Osteoblast (primary cell): ENCODE measurements at regions not wholly inside any gene's neighbourhood (a gene's known extent, or its start where the extent isn't known, plus 50 kb on each side); places are given as distances from the start of the nearest gene placed in this dataset.

ENCODE experiments used
- DNase-seq: peaks from one replicate; pipeline ENCODE4 v3.0.0; 2011; ENCODE audit warnings: low spot score, mixed read lengths; ENCODE audit not compliant: insufficient read length; ENCODE audit errors: missing footprints
- H2AFZ ChIP-seq: 2 replicates; pipeline ENCODE4 v1.6.0; 2011; ENCODE audit warnings: mild to moderate bottlenecking, low read length
- H3K27ac ChIP-seq: 2 replicates; pipeline ENCODE4 v1.5.1; 2011; ENCODE audit warnings: mild to moderate bottlenecking, low read depth, low read length, moderate library complexity
- H3K27me3 ChIP-seq: 2 replicates; pipeline ENCODE4 v1.6.0; 2012; ENCODE audit warnings: mild to moderate bottlenecking, control low read depth, inconsistent platforms, low read length, moderate library complexity; ENCODE audit not compliant: insufficient read depth
- H3K36me3 ChIP-seq: 2 replicates; pipeline ENCODE4 v1.5.1; 2011; ENCODE audit warnings: mild to moderate bottlenecking, low read length, control low read depth, moderate library complexity; ENCODE audit not compliant: insufficient read depth
- H3K4me1 ChIP-seq: 2 replicates; pipeline ENCODE4 v1.5.1; 2011; ENCODE audit warnings: mild to moderate bottlenecking, low read length, control low read depth, moderate library complexity; ENCODE audit not compliant: insufficient read depth
- H3K4me2 ChIP-seq: 2 replicates; pipeline ENCODE4 v1.6.0; 2011; ENCODE audit warnings: mild to moderate bottlenecking, low read length; ENCODE audit not compliant: insufficient read depth
- H3K4me3 ChIP-seq: fragments of 200-600 bp; sonication (generic); 3 replicates; pipeline ENCODE4 v1.5.1; 2012; ENCODE audit warnings: mild to moderate bottlenecking, low read length, inconsistent platforms; ENCODE audit not compliant: insufficient read depth
- H3K79me2 ChIP-seq: 2 replicates; pipeline ENCODE4 v1.6.0; 2012; ENCODE audit warnings: mild to moderate bottlenecking, low read length, control low read depth, inconsistent platforms; ENCODE audit not compliant: insufficient read depth
- H3K9me3 ChIP-seq: 2 replicates; pipeline ENCODE4 v1.5.1; 2011; ENCODE audit warnings: low read depth, low read length, control low read depth
- H4K20me1 ChIP-seq: 2 replicates; pipeline ENCODE4 v1.6.0; 2012; ENCODE audit warnings: mild to moderate bottlenecking, low read length, control low read depth; ENCODE audit not compliant: insufficient read depth
- TF ChIP-seq, protein P1 (sequence below): IDR thresholded peaks from 2 replicates; pipeline ENCODE4 v1.5.1; 2011; ENCODE audit warnings: mild to moderate bottlenecking, low read depth, low read length, moderate library complexity; ENCODE audit errors: extremely low read depth

DNA sequence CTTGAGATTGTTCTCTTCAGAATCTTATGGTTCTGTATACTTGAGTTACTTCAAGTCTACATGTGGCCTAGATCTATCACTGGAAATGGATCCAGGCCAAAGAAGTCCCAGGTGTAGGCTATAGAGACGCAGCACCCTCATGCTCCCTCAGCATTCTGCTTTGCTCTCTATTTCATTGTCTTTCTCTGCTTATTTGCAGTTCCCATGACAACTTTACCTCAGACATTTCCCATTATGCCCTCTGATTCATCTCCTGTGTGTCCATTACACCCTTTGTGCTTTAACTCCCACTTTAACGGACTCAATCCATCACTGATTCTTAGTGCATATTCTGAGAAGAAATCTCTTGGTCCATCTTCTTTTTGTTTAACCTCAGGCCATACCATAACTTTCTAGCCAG, 236.9 kb upstream of the NRIP1 start:
- no peak overlapping the region for H3K4me3 ChIP-seq
- no peaks in the 10 kb centered on the region for H4K20me1 ChIP-seq
- no peaks in the 10 kb centered on the region for H3K36me3 ChIP-seq
- H3K9me3 ChIP-seq: peaks cover 2% of the 10 kb centered on the region
- TF ChIP-seq, protein P1, sequence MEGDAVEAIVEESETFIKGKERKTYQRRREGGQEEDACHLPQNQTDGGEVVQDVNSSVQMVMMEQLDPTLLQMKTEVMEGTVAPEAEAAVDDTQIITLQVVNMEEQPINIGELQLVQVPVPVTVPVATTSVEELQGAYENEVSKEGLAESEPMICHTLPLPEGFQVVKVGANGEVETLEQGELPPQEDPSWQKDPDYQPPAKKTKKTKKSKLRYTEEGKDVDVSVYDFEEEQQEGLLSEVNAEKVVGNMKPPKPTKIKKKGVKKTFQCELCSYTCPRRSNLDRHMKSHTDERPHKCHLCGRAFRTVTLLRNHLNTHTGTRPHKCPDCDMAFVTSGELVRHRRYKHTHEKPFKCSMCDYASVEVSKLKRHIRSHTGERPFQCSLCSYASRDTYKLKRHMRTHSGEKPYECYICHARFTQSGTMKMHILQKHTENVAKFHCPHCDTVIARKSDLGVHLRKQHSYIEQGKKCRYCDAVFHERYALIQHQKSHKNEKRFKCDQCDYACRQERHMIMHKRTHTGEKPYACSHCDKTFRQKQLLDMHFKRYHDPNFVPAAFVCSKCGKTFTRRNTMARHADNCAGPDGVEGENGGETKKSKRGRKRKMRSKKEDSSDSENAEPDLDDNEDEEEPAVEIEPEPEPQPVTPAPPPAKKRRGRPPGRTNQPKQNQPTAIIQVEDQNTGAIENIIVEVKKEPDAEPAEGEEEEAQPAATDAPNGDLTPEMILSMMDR: no peak
- H3K27me3 ChIP-seq: no peaks in the 10 kb centered on the region
- no peaks in the 10 kb centered on the region for H3K79me2 ChIP-seq
- no peak for DNase-seq
- no peaks in the 10 kb centered on the region for H3K4me1 ChIP-seq
- no peak overlapping the region for H3K4me2 ChIP-seq
- no peak overlapping the region for H3K27ac ChIP-seq
- no peak overlapping the region for H2AFZ ChIP-seq

DNA sequence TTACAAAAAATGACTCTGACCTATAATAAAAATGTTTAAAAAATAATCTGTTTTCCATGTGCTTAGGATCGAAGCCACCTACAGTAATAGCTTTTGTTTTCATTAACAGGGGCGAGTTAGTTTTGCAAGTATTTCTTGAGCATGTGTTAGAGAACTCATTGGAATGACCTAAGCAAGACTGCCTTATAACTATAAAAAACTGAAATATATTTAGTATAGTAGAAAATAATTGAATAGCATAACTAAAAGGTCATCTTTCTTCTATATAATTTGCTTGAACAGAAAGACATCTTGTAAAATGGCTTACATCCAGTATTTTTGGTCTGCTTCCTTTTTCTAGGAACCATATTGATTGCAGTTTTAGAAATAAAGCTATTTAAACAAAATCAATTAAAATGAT, 241.5 kb upstream of the NRIP1 start:
- H3K4me2 ChIP-seq: no peak overlapping the region
- TF ChIP-seq, protein P1: no peak
- H3K4me1 ChIP-seq: no peaks in the 10 kb centered on the region
- no peaks in the 10 kb centered on the region for H4K20me1 ChIP-seq
- H2AFZ ChIP-seq: no peak overlapping the region
- no peaks in the 10 kb centered on the region for H3K36me3 ChIP-seq
- no peak overlapping the region for H3K4me3 ChIP-seq
- DNase-seq: no peak
- no peak overlapping the region for H3K27ac ChIP-seq
- H3K9me3 ChIP-seq: no peaks in the 10 kb centered on the region
- H3K27me3 ChIP-seq: no peaks in the 10 kb centered on the region
- no peaks in the 10 kb centered on the region for H3K79me2 ChIP-seq

DNA sequence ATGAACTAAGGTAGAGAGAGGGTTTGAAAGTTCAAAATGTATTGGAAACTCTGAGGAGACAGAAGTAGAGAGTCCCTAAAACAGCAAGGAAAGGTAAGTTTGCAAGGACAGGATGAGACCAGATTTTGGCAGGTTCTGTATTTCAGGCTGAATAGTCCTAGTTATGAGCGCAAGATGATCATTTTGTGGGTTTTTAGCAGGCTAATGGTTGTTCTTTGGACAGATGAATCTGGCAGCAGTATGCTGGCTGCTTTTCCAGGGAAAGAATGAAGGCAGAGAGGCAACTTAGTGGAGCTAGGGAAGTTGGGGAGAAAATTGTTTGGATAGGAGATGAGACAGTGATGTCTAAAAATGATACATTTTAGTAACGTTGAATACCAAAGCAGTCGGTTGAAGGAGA, 243.5 kb upstream of the NRIP1 start:
- DNase-seq: no peak
- Histone ChIP-seq H3K4me1 (no peaks in the 10 kb centered on the region), H4K20me1 (no peaks in the 10 kb centered on the region), H3K9me3 (no peaks in the 10 kb centered on the region), H3K79me2 (no peaks in the 10 kb centered on the region), H3K4me3 (no peak overlapping the region), H2AFZ (no peak overlapping the region), H3K27me3 (no peaks in the 10 kb centered on the region), H3K4me2 (no peak overlapping the region), H3K36me3 (no peaks in the 10 kb centered on the region), H3K27ac (no peak overlapping the region)
- TF ChIP-seq, protein P1: no peak

DNA sequence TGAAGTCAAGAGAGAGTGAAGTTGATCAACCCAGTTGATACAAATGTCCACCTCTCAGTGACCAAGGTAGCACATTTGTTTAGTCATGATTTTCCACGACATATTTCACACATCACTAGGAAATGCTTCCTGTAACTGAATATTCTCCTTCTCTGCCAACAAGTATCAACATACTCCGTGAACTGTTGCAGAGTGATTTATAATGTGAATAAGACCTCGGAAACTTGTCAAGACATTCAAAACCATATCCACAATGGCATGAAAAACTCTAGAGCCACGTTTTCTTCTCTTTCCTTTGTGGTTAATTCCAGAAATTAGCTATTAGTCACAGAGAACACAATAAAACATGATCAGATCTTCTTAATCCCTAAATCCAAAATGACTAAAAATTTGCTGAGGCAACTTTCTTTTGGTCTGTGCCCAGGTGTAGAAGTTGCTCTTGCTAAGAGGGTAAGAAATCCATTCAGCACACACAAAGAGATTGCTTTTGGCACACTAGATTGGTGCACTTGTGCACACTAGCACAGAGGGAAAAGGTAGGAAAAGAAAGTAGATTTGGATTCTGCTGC, 244.3 kb upstream of the NRIP1 start:
- TF ChIP-seq, protein P1: no peak
- no peak overlapping the region for H3K27ac ChIP-seq
- H3K4me2 ChIP-seq: no peak overlapping the region
- no peaks in the 10 kb centered on the region for H3K79me2 ChIP-seq
- H3K27me3 ChIP-seq: no peaks in the 10 kb centered on the region
- no peaks in the 10 kb centered on the region for H3K36me3 ChIP-seq
- no peaks in the 10 kb centered on the region for H3K9me3 ChIP-seq
- no peak overlapping the region for H3K4me3 ChIP-seq
- no peaks in the 10 kb centered on the region for H3K4me1 ChIP-seq
- no peaks in the 10 kb centered on the region for H4K20me1 ChIP-seq
- no peak overlapping the region for H2AFZ ChIP-seq
- no peak for DNase-seq
